ENCODE measurements at regions not wholly inside any gene's neighbourhood (a gene's known extent, or its start where the extent isn't known, plus 50 kb on each side); places are given as distances from the start of the nearest gene placed in this dataset.

GRCh38 chr11:92692826-92693546 lies 276.5 kb upstream of the MTNR1B start:
- Histone ChIP-seq H2AFZ (ENCODE audit: low read length) (no peak overlapping the region), H2BK20ac (ENCODE audit: low read length) (no peak overlapping the region), H3K56ac (replicated peaks; ENCODE audit: insufficient read length, low read depth, low read length) (no peak overlapping the region), H3K27me3 (replicated peaks in 1 of 4; ENCODE audit: control insufficient read depth in 3 of 4, extremely low read depth in 1 of 4, insufficient read depth in 3 of 4, low read length in 3 of 4) (peaks cover 0 to 1% (median 0%) of the 10 kb centered on the region in 4 experiments; a peak in 1 of 7 replicates), H3K9me3 (ENCODE audit: insufficient read depth in 2 of 2, low read depth in 1 of 2, low read length in 1 of 2) (no peaks in the 10 kb centered on the region), H3K4me2 (ENCODE audit: insufficient read depth in 1 of 2, low read depth in 2 of 2, low read length in 2 of 2) (no peak overlapping the region), H3K4ac (replicated peaks; ENCODE audit: insufficient read length, low read depth, low read length) (no peak overlapping the region), H2BK120ac (replicated peaks; ENCODE audit: low read depth, low read length) (no peak overlapping the region), H4K20me1 (replicated peaks in 1 of 2; ENCODE audit: control insufficient read depth in 1 of 2, insufficient read depth in 2 of 2, low read length in 2 of 2) (no peaks in the 10 kb centered on the region), H3K4me1 (replicated peaks in 1 of 4; ENCODE audit: control insufficient read depth in 3 of 4, insufficient read depth in 4 of 4, low read length in 3 of 4) (no peaks in the 10 kb centered on the region), H3K79me1 (ENCODE audit: low read depth, low read length) (no peaks in the 10 kb centered on the region), H2BK15ac (ENCODE audit: low read length) (no peak overlapping the region), H2BK12ac (ENCODE audit: low read depth, low read length) (no peak overlapping the region), H3K36me3 (ENCODE audit: control insufficient read depth in 2 of 4, insufficient read depth in 4 of 4, low read length in 3 of 4) (no peaks in the 10 kb centered on the region), H3K18ac (ENCODE audit: extremely low read depth, low read length) (no peak overlapping the region), H3K4me3 (ENCODE audit: extremely low read depth in 1 of 4, insufficient read depth in 2 of 4, low read depth in 3 of 4, low read length in 4 of 4) (no peak overlapping the region), H3K9ac (replicated peaks in 1 of 4; ENCODE audit: extremely low read depth in 1 of 4, low read depth in 3 of 4, low read length in 3 of 4) (no peak overlapping the region), H2AK5ac (ENCODE audit: low read depth, low read length) (no peak overlapping the region), H2BK5ac (ENCODE audit: low read depth, low read length) (no peak overlapping the region), H4K8ac (ENCODE audit: extremely low read depth, insufficient read depth, low read length) (no peak overlapping the region), H4K91ac (replicated peaks; ENCODE audit: insufficient read length, low read length) (no peak overlapping the region), H3K79me2 (ENCODE audit: control insufficient read depth in 1 of 2, insufficient read depth in 2 of 2, low read length in 2 of 2) (no peaks in the 10 kb centered on the region), H3K27ac (ENCODE audit: low read depth, low read length) (no peak overlapping the region), H3K14ac (ENCODE audit: insufficient read length) (no peak overlapping the region), H4K5ac (ENCODE audit: insufficient read length, low read depth, low read length) (no peak overlapping the region), H3K23ac (ENCODE audit: insufficient read length) (no peak overlapping the region), H3K23me2 (ENCODE audit: low read depth, low read length) (no peaks in the 10 kb centered on the region; the same call in 1 of the 2 replicates)
- ChIA-PET CTCF (ENCODE audit: partially characterized antibody) (interaction anchor here (1.2 to 1.5 kb wide), 2 partner anchors 19 to 164 kb away, joined by 3 to 4 read pairs; no protein-coding TSS in a partner anchor), POLR2A (ENCODE audit: partially characterized antibody) (no interaction called here)
- DNase-seq (ENCODE audit: low read depth in 1 of 2, low spot score in 2 of 2), result no peak
- TF ChIP-seq EZH2 (IDR thresholded peaks at IDR 0.05; ENCODE audit: low read depth, low read length, severe bottlenecking), result no peak
- TF ChIP-seq MAFK (IDR thresholded peaks at IDR 0.05; ENCODE audit: low read depth, low read length), result no peak
- no peak for TF ChIP-seq CTBP2 (IDR thresholded peaks at IDR 0.05; ENCODE audit: borderline replicate concordance, insufficient read depth, insufficient read length, low read length)
- TF ChIP-seq NRF1 (IDR thresholded peaks at IDR 0.05; ENCODE audit: low read depth, low read length), result no peak
- 90% methylated on average over 2 of the region's 2 CpGs; no CpG with 5 or more reads in 1 of the 2 experiments for WGBS, 2 experiments (ENCODE audit: extremely low coverage in 1 of 2, insufficient coverage in 1 of 2, insufficient read length in 1 of 2, insufficient replicate concordance in 2 of 2, low coverage in 1 of 2, low lambda C conversion rate in 2 of 2, missing lambda C conversion rate in 1 of 2)
- FAIRE-seq, result no peak
